M059J (cell line): ENCODE measurements at regions not wholly inside any gene's neighbourhood (a gene's known extent, or its start where the extent isn't known, plus 50 kb on each side); places are given as distances from the start of the nearest gene placed in this dataset.

ENCODE experiments used
- DNase-seq: peaks from one replicate; pipeline ENCODE4 v3.0.0-alpha.2; 2012; ENCODE audit warnings: low read depth

- no peak for DNase-seq
These were observed 80.2 kb upstream of the COX10 start for GRCh38 chr17:13989138-13989537.

- no peak for DNase-seq
These were observed 76.2 kb upstream of the COX10 start for GRCh38 chr17:13993106-13993505.

- DNase-seq, result no peak
These were observed 75.3 kb upstream of the COX10 start for GRCh38 chr17:13994050-13994449.

GRCh38 chr17:13995856-13996271, 73.4 kb upstream of the COX10 start:
- no peak for DNase-seq

- no peak for DNase-seq
These were observed 73.0 kb upstream of the COX10 start for GRCh38 chr17:13996276-13996675.

- no peak for DNase-seq
These were observed 72.6 kb upstream of the COX10 start for GRCh38 chr17:13996748-13997147.

- no peak for DNase-seq
These were observed 64.2 kb upstream of the COX10 start for GRCh38 chr17:14004927-14005620.

GRCh38 chr17:14006249-14006942, 62.9 kb upstream of the COX10 start:
- no peak for DNase-seq

GRCh38 chr17:14007951-14008350, 61.4 kb upstream of the COX10 start:
- DNase-seq, result no peak

GRCh38 chr17:14011036-14011692, 58.1 kb upstream of the COX10 start:
- DNase-seq, result no peak

- no peak for DNase-seq
These were observed 57.4 kb upstream of the COX10 start for GRCh38 chr17:14011740-14012405.

- DNase-seq, result peak; percentile 44
These were observed 54.6 kb upstream of the COX10 start for GRCh38 chr17:14014657-14015056.

GRCh38 chr17:14015271-14015670, 54.0 kb upstream of the COX10 start:
- DNase-seq, result no peak

- no peak for DNase-seq
These were observed 52.4 kb upstream of the COX10 start for GRCh38 chr17:14016858-14017257.

- DNase-seq, result peak; percentile 62
These were observed 49.9 kb upstream of the COX10 start for GRCh38 chr17:14019186-14019956.
